Inferior parietal cortex (tissue), 1 donor: ENCODE measurements at regions not wholly inside any gene's neighbourhood (a gene's known extent, or its start where the extent isn't known, plus 50 kb on each side); places are given as distances from the start of the nearest gene placed in this dataset.

ENCODE experiments used
- DNase-seq: peaks from one replicate; pipeline ENCODE4 v3.0.0-alpha.2; 2016; ENCODE audit errors: extremely low spot score

- DNase-seq = no peak
These were observed 258.9 kb downstream of the METTL4 start for GRCh38 chr18:2312440-2312839.

- DNase-seq = no peak
These were observed 258.0 kb downstream of the METTL4 start for GRCh38 chr18:2313332-2313731.

- DNase-seq = no peak
These were observed 255.1 kb downstream of the METTL4 start for GRCh38 chr18:2316082-2316750.

GRCh38 chr18:2316751-2317696, 254.3 kb downstream of the METTL4 start:
- no peak for DNase-seq

GRCh38 chr18:2324459-2324858, 246.8 kb downstream of the METTL4 start:
- no peak for DNase-seq

- DNase-seq = no peak
These were observed 245.9 kb downstream of the METTL4 start for GRCh38 chr18:2325308-2325849.

GRCh38 chr18:2325933-2326332, 245.4 kb downstream of the METTL4 start:
- no peak for DNase-seq

GRCh38 chr18:2326999-2327398, 244.3 kb downstream of the METTL4 start:
- DNase-seq = no peak

- DNase-seq = no peak
These were observed 240.5 kb downstream of the METTL4 start for GRCh38 chr18:2330764-2331163.

GRCh38 chr18:2331491-2331890, 239.8 kb downstream of the METTL4 start:
- DNase-seq = no peak

GRCh38 chr18:2336690-2337392, 234.5 kb downstream of the METTL4 start:
- no peak for DNase-seq

GRCh38 chr18:2337552-2338141, 233.7 kb downstream of the METTL4 start:
- no peak for DNase-seq

GRCh38 chr18:2338601-2339000, 232.7 kb downstream of the METTL4 start:
- DNase-seq = no peak

- no peak for DNase-seq
These were observed 231.0 kb downstream of the METTL4 start for GRCh38 chr18:2340335-2340734.

- DNase-seq = no peak
These were observed 223.3 kb downstream of the METTL4 start for GRCh38 chr18:2348003-2348402.

- DNase-seq = no peak
These were observed 220.0 kb downstream of the METTL4 start for GRCh38 chr18:2351126-2351850.

GRCh38 chr18:2354292-2354691, 217.0 kb downstream of the METTL4 start:
- DNase-seq = no peak

GRCh38 chr18:2356906-2357305, 214.4 kb downstream of the METTL4 start:
- no peak for DNase-seq

GRCh38 chr18:2360861-2361260, 210.4 kb downstream of the METTL4 start:
- no peak for DNase-seq

- no peak for DNase-seq
These were observed 203.2 kb downstream of the METTL4 start for GRCh38 chr18:2368102-2368501.

- no peak for DNase-seq
These were observed 194.6 kb downstream of the METTL4 start for GRCh38 chr18:2376707-2377106.
